Panc1 (cell line): ENCODE measurements at regions not wholly inside any gene's neighbourhood (a gene's known extent, or its start where the extent isn't known, plus 50 kb on each side); places are given as distances from the start of the nearest gene placed in this dataset.

Experiments
- ATAC-seq: fragments of 200-7000 bp; cut with Tn5 transposase; 2 replicates; pipeline ENCODE4 v1.9.1; 2020; ENCODE audit warnings: mild to moderate bottlenecking, moderate library complexity
- BruUV-seq: library from RNA; stranded (reverse); fragments of 400-500 nt; replicated peaks from 2 replicates; lab custom pipeline; 2021; lab: Mats Ljungman, UMichigan
- CTCF ChIA-PET: fragments of 300-600 bp; sonication (Branson Sonifier 250); formaldehyde crosslinking; loops from one replicate; lab custom pipeline; 2022; ENCODE audit warnings: antibody characterized with exemption; lab: Charles Lee
- POLR2A ChIA-PET: fragments of 300-600 bp; sonication (Branson Sonifier 250); formaldehyde crosslinking; loops from one replicate; lab custom pipeline; 2022; ENCODE audit warnings: antibody characterized with exemption; lab: Charles Lee
- DNase-seq: peaks from one replicate; pipeline ENCODE4 v3.0.0-alpha.2; 2010; ENCODE audit warnings: low read depth, low spot score
- H3K27ac ChIP-seq: 2 replicates; pipeline ENCODE4 v1.5.1; 2011; ENCODE audit warnings: mild to moderate bottlenecking, low read length, inconsistent platforms
- H3K27me3 ChIP-seq: fragments of 200-500 bp; sonication (Bioruptor generic); 2 replicates; pipeline ENCODE4 v1.6.0; 2014; ENCODE audit warnings: low read length, inconsistent platforms; ENCODE audit not compliant: control insufficient read depth, insufficient read depth
- H3K36me3 ChIP-seq: fragments of 200-500 bp; sonication (Bioruptor generic); 2 replicates; pipeline ENCODE4 v1.5.1; 2014; ENCODE audit warnings: inconsistent platforms, mild to moderate bottlenecking, low read length, moderate library complexity; ENCODE audit not compliant: control insufficient read depth, insufficient read depth
- H3K4me1 ChIP-seq: 2 replicates; pipeline ENCODE4 v1.5.1; 2011; ENCODE audit warnings: inconsistent platforms, mild to moderate bottlenecking, low read length, moderate library complexity; ENCODE audit not compliant: control insufficient read depth, insufficient read depth
- H3K4me3 ChIP-seq, 2 experiments: 2 replicates each; pipeline ENCODE4 v1.5.1; 2011 to 2012; ENCODE audit warnings: low read depth in 2 of 2, low read length in 2 of 2, mild to moderate bottlenecking in 2 of 2, inconsistent platforms in 1 of 2, moderate library complexity in 1 of 2
- H3K9me3 ChIP-seq: fragments of 200-500 bp; sonication (Bioruptor generic); 2 replicates; pipeline ENCODE4 v1.5.1; 2014; ENCODE audit warnings: low read depth, mild to moderate bottlenecking, inconsistent platforms, low read length, moderate library complexity; ENCODE audit not compliant: control insufficient read depth, insufficient read depth
- POLR2AphosphoS5 ChIP-seq: IDR thresholded peaks from 2 replicates; pipeline ENCODE4 v1.6.1; 2012; ENCODE audit warnings: mild to moderate bottlenecking, low read depth, low read length, moderate library complexity
- SIN3A ChIP-seq: IDR thresholded peaks from 2 replicates; pipeline ENCODE4 v1.6.1; 2012; ENCODE audit warnings: low read depth, mild to moderate bottlenecking, low read length, moderate library complexity, borderline replicate concordance; ENCODE audit not compliant: insufficient read depth
- TCF7L2 ChIP-seq: IDR thresholded peaks from 2 replicates; pipeline ENCODE4 v1.6.1; 2011; ENCODE audit warnings: mild to moderate bottlenecking, low read depth, low read length, inconsistent platforms
- in situ Hi-C: cut with HindIII; loops from 2 replicates; pipeline ENCODE4 v1.10.0; 2016; ENCODE audit warnings: low sequenced_read_pairs, low pct_unique_long_range_greater_than_20kb
- intact Hi-C: fragments of 100-400 bp; cut with micrococcal nuclease; formaldehyde crosslinking; loops from one replicate; pipeline ENCODE4 v1.10.0; 2022; ENCODE audit not compliant: unreplicated experiment
- TF ChIP-seq, protein P1 (sequence below): fragments of 450-650 bp; IDR thresholded peaks from 2 replicates; pipeline ENCODE4 v1.5.1; 2017; ENCODE audit warnings: mild to moderate bottlenecking
- TF ChIP-seq, protein P2 (sequence below), 2 experiments: IDR thresholded peaks; 2 replicates each; pipeline ENCODE4 v1.6.1; 2011 to 2012; ENCODE audit warnings: low read depth in 2 of 2, control low read depth in 1 of 2, low read length in 1 of 2, mild to moderate bottlenecking in 1 of 2, moderate library complexity in 1 of 2; ENCODE audit not compliant: insufficient read depth in 1 of 2

DNA sequence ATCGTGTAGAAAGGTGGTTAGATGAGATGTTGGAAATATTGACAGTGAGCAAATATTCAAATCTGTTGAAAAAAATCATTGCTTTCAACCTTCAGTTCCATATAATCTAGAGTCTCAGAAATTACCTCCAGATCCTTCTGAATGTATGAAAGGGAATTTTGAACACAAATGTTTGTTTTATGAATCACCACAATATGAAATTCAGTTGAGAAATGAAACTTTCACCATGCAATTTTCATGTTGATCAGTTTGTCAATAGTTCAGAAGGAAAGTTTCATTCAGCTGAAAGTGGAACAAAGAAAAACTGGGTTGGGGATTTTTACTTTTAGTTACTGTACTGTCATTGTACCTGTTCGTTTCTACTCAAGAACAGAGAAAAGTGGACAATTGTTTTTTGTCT is 953.6 kb downstream of the SLC6A15 start:
- Histone ChIP-seq H3K27me3 (no peaks in the 10 kb centered on the region), H3K9me3 (no peaks in the 10 kb centered on the region), H3K27ac (no peak overlapping the region), H3K36me3 (no peaks in the 10 kb centered on the region), H3K4me3 (no peak overlapping the region), H3K4me1 (no peaks in the 10 kb centered on the region)
- ATAC-seq (no peak), DNase-seq (no peak)
- ChIA-PET CTCF (no interaction called here), POLR2A (no interaction called here)
- in situ Hi-C loops (no loop called here), intact Hi-C loops (no loop called here)
- TF ChIP-seq SIN3A (no peak), POLR2AphosphoS5 (no peak)
- TF ChIP-seq, protein P1, sequence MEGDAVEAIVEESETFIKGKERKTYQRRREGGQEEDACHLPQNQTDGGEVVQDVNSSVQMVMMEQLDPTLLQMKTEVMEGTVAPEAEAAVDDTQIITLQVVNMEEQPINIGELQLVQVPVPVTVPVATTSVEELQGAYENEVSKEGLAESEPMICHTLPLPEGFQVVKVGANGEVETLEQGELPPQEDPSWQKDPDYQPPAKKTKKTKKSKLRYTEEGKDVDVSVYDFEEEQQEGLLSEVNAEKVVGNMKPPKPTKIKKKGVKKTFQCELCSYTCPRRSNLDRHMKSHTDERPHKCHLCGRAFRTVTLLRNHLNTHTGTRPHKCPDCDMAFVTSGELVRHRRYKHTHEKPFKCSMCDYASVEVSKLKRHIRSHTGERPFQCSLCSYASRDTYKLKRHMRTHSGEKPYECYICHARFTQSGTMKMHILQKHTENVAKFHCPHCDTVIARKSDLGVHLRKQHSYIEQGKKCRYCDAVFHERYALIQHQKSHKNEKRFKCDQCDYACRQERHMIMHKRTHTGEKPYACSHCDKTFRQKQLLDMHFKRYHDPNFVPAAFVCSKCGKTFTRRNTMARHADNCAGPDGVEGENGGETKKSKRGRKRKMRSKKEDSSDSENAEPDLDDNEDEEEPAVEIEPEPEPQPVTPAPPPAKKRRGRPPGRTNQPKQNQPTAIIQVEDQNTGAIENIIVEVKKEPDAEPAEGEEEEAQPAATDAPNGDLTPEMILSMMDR = no peak
- BruUV-seq = no TSS peak

DNA sequence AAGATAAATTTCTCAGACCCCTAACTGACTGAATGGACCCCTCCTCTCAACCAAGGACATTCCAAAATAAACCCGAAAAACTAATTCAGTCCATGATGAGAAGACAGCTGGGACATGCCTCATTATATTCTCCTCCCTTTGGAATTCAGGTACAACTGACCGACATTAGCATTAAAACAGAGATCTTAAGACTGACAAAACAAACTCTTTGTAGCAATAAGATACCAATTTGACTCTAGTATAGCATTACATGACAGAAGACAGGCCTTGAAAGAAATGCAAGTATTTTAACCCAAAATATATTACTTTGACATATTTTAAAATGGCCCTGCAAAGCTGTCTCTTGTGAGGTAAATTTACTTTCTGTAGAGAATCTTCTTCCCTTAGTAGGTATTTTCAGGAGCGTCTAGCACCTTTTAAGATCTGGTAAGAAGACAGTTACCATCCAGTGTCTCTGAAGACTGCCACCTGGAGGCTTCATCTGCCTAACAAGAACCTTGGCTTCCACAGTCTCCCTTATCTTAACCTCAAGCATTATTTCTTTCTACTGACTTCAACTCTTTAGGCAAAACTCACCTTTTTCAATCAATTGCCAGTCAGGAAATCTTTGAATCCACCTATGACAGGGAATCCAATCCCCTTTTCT is 957.5 kb downstream of the SLC6A15 start:
- in situ Hi-C loops = no loop called here
- CTCF ChIA-PET = no interaction called here
- TF ChIP-seq, protein P2, sequence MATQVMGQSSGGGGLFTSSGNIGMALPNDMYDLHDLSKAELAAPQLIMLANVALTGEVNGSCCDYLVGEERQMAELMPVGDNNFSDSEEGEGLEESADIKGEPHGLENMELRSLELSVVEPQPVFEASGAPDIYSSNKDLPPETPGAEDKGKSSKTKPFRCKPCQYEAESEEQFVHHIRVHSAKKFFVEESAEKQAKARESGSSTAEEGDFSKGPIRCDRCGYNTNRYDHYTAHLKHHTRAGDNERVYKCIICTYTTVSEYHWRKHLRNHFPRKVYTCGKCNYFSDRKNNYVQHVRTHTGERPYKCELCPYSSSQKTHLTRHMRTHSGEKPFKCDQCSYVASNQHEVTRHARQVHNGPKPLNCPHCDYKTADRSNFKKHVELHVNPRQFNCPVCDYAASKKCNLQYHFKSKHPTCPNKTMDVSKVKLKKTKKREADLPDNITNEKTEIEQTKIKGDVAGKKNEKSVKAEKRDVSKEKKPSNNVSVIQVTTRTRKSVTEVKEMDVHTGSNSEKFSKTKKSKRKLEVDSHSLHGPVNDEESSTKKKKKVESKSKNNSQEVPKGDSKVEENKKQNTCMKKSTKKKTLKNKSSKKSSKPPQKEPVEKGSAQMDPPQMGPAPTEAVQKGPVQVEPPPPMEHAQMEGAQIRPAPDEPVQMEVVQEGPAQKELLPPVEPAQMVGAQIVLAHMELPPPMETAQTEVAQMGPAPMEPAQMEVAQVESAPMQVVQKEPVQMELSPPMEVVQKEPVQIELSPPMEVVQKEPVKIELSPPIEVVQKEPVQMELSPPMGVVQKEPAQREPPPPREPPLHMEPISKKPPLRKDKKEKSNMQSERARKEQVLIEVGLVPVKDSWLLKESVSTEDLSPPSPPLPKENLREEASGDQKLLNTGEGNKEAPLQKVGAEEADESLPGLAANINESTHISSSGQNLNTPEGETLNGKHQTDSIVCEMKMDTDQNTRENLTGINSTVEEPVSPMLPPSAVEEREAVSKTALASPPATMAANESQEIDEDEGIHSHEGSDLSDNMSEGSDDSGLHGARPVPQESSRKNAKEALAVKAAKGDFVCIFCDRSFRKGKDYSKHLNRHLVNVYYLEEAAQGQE (IDR thresholded peaks at IDR 0.05; ENCODE audit: insufficient read depth in 1 of 2, low read depth in 2 of 2, low read length in 1 of 2) = no peak
- no peak for TF ChIP-seq SIN3A

DNA sequence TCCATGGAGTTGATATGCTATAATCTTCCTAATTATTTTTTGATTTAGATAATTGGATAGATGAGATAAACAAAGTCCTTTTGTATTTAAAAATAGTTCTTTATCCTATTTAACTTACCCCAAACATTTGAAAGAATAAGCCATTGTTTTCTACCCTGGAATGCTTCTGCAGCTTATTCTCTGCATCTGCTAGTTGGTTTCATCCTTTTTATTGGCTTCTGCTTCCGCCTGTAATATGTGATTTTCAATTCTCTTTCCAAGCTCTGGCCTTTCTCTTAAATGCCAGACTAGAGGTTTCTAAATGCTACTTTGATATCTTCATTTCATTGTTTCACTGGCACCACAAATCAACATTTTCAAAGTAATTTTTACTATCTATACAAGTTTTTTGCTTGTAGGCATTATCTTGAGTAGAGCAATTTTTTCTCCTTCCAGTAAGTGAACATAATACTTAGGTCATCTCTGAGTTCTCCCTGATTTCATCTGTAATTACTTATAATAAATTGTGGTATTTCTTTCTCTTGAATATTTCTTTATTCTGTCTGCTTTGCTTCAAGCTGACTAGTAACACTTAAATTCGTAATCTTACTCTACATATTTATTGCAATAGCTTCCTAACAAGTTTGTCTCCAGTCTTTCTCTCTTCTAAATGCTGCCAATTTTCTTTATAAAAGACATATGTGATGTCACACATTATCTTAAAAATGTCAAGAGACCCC is 958.4 kb downstream of the SLC6A15 start:
- POLR2A ChIA-PET = no interaction called here
- Histone ChIP-seq H3K36me3 (no peaks in the 10 kb centered on the region), H3K9me3 (no peaks in the 10 kb centered on the region), H3K27ac (no peak overlapping the region), H3K4me3 (no peak overlapping the region), H3K27me3 (no peaks in the 10 kb centered on the region), H3K4me1 (no peaks in the 10 kb centered on the region)
- CTCF ChIA-PET = no interaction called here
- in situ Hi-C loops = no loop called here
- BruUV-seq = no TSS peak
- DNase-seq (no peak), ATAC-seq (no peak)
- TF ChIP-seq, protein P1 = no peak
- TF ChIP-seq, protein P2 (IDR thresholded peaks at IDR 0.05; ENCODE audit: insufficient read depth in 1 of 2, low read depth in 2 of 2, low read length in 1 of 2) = no peak
- TF ChIP-seq TCF7L2 (no peak), POLR2AphosphoS5 (no peak), SIN3A (no peak)
- intact Hi-C loops = no loop called here

More for the DNA sequence above, 957.5 kb downstream of the SLC6A15 start:
- H3K27me3 ChIP-seq = no peaks in the 10 kb centered on the region
- H3K4me1 ChIP-seq = no peaks in the 10 kb centered on the region
- POLR2A ChIA-PET = no interaction called here
- H3K27ac ChIP-seq = no peak overlapping the region
- intact Hi-C loops = no loop called here
- DNase-seq (no peak), ATAC-seq (no peak)
- no TSS peak for BruUV-seq
- no peaks in the 10 kb centered on the region for H3K9me3 ChIP-seq
- no peaks in the 10 kb centered on the region for H3K36me3 ChIP-seq
- H3K4me3 ChIP-seq = no peak overlapping the region
